ENCODE measurements at regions not wholly inside any gene's neighbourhood (a gene's known extent, or its start where the extent isn't known, plus 50 kb on each side); places are given as distances from the start of the nearest gene placed in this dataset.

GRCh38 chr4:138519436-138519835 lies 277.3 kb upstream of the SLC7A11 start:
- no peak overlapping the region for H3K27ac ChIP-seq (ENCODE audit: low read length)
- no peaks in the 10 kb centered on the region for H3K36me3 ChIP-seq (replicated peaks; ENCODE audit: insufficient read depth, low read length)
- no peaks in the 10 kb centered on the region for H3K27me3 ChIP-seq (replicated peaks; ENCODE audit: insufficient read depth, low read length)
- H2AFZ ChIP-seq (ENCODE audit: low read length) = no peak overlapping the region
- H3K4me2 ChIP-seq (ENCODE audit: low read depth, low read length) = no peak overlapping the region
- H3K9me2 ChIP-seq (replicated peaks; ENCODE audit: insufficient read depth, low read length) = no peaks in the 10 kb centered on the region
- no peak overlapping the region for H3K4me3 ChIP-seq (ENCODE audit: low read length)
- H3F3A ChIP-seq (ENCODE audit: insufficient read depth, low read length) = no peaks in the 10 kb centered on the region
- TF ChIP-seq EZH2phosphoT487 (IDR thresholded peaks at IDR 0.05; ENCODE audit: low read length) = no peak
- no peak for TF ChIP-seq EZH2 (optimal IDR thresholded peaks at IDR 0.05; ENCODE audit: low read depth, low read length)
- TF ChIP-seq CTCF (IDR thresholded peaks at IDR 0.05; ENCODE audit: low read length) = no peak
- no peaks in the 10 kb centered on the region for H3K9me3 ChIP-seq (replicated peaks; ENCODE audit: insufficient read depth, low read length)
- H3K4me1 ChIP-seq (ENCODE audit: low read length) = no peaks in the 10 kb centered on the region
- no peak overlapping the region for H3K9ac ChIP-seq (ENCODE audit: low read length)
- DNase-seq = no peak
- H4K20me1 ChIP-seq (ENCODE audit: insufficient read depth, low read length) = no peaks in the 10 kb centered on the region
- no peaks in the 10 kb centered on the region for H3K79me2 ChIP-seq (ENCODE audit: low read length)

- H2AFZ ChIP-seq (ENCODE audit: low read length) = no peak overlapping the region
- no peaks in the 10 kb centered on the region for H3K36me3 ChIP-seq (replicated peaks; ENCODE audit: insufficient read depth, low read length)
- no peaks in the 10 kb centered on the region for H3K4me1 ChIP-seq (ENCODE audit: low read length)
- no peak for DNase-seq
- H3F3A ChIP-seq (ENCODE audit: insufficient read depth, low read length) = no peaks in the 10 kb centered on the region
- H3K9me3 ChIP-seq (replicated peaks; ENCODE audit: insufficient read depth, low read length) = no peaks in the 10 kb centered on the region
- H4K20me1 ChIP-seq (ENCODE audit: insufficient read depth, low read length) = no peaks in the 10 kb centered on the region; the same call in 1 of the 2 replicates
- no peak overlapping the region for H3K9ac ChIP-seq (ENCODE audit: low read length)
- H3K9me2 ChIP-seq (replicated peaks; ENCODE audit: insufficient read depth, low read length) = no peaks in the 10 kb centered on the region
- TF ChIP-seq CTCF (IDR thresholded peaks at IDR 0.05; ENCODE audit: low read length) = no peak
- H3K79me2 ChIP-seq (ENCODE audit: low read length) = no peaks in the 10 kb centered on the region
- no peak overlapping the region for H3K27ac ChIP-seq (ENCODE audit: low read length)
- no peaks in the 10 kb centered on the region for H3K27me3 ChIP-seq (replicated peaks; ENCODE audit: insufficient read depth, low read length)
- H3K4me3 ChIP-seq (ENCODE audit: low read length) = no peak overlapping the region
- no peak overlapping the region for H3K4me2 ChIP-seq (ENCODE audit: low read depth, low read length)
These were observed 271.4 kb upstream of the SLC7A11 start for GRCh38 chr4:138513535-138513934.

- H3K27ac ChIP-seq (ENCODE audit: low read length) = no peak overlapping the region
- no peaks in the 10 kb centered on the region for H3K36me3 ChIP-seq (replicated peaks; ENCODE audit: insufficient read depth, low read length)
- TF ChIP-seq CTCF (IDR thresholded peaks at IDR 0.05; ENCODE audit: low read length) = no peak
- no peak for TF ChIP-seq EZH2 (optimal IDR thresholded peaks at IDR 0.05; ENCODE audit: low read depth, low read length)
- TF ChIP-seq EZH2phosphoT487 (IDR thresholded peaks at IDR 0.05; ENCODE audit: low read length) = no peak
- no peak for DNase-seq
- no peaks in the 10 kb centered on the region for H3F3A ChIP-seq (ENCODE audit: insufficient read depth, low read length)
- H3K9ac ChIP-seq (ENCODE audit: low read length) = no peak overlapping the region
- no peak overlapping the region for H3K4me2 ChIP-seq (ENCODE audit: low read depth, low read length)
- H3K4me3 ChIP-seq (ENCODE audit: low read length) = no peak overlapping the region
- H4K20me1 ChIP-seq (ENCODE audit: insufficient read depth, low read length) = no peaks in the 10 kb centered on the region; the same call in 1 of the 2 replicates
- H3K27me3 ChIP-seq (replicated peaks; ENCODE audit: insufficient read depth, low read length) = no peaks in the 10 kb centered on the region
- H2AFZ ChIP-seq (ENCODE audit: low read length) = no peak overlapping the region
- no peaks in the 10 kb centered on the region for H3K9me2 ChIP-seq (replicated peaks; ENCODE audit: insufficient read depth, low read length)
- no peaks in the 10 kb centered on the region for H3K9me3 ChIP-seq (replicated peaks; ENCODE audit: insufficient read depth, low read length)
- H3K79me2 ChIP-seq (ENCODE audit: low read length) = no peaks in the 10 kb centered on the region
- no peaks in the 10 kb centered on the region for H3K4me1 ChIP-seq (ENCODE audit: low read length)
These were observed 270.6 kb upstream of the SLC7A11 start for GRCh38 chr4:138512756-138513155.
